ENCODE measurements at regions not wholly inside any gene's neighbourhood (a gene's known extent, or its start where the extent isn't known, plus 50 kb on each side); places are given as distances from the start of the nearest gene placed in this dataset.
"Not testable (repeated sequence)": the region's sequence is repeated elsewhere in the genome, so short reads cannot be mapped to it uniquely, and the experiment has no call there.

DNA sequence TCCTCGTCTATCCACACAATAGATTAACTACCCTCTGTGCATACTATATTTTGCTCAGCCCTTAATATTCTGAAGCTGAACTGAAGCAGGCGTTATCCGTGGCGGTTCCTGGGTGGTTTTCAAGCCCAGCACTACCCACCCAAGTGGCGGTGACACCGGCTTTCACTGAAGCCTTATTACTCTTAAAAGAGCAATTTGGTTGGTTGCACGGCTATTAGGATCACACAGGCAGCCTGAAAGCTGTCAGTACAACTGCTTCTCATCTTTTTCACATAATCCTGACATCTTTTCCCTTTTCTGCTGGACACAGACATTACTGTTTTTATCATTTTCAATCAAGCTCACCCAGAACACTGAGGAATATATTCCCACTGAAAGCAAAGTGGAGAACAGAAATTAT is 525.3 kb upstream of the ZNF717 start:
- no peak for DNase-seq (ENCODE audit: low spot score)
- TF ChIP-seq, protein P1, sequence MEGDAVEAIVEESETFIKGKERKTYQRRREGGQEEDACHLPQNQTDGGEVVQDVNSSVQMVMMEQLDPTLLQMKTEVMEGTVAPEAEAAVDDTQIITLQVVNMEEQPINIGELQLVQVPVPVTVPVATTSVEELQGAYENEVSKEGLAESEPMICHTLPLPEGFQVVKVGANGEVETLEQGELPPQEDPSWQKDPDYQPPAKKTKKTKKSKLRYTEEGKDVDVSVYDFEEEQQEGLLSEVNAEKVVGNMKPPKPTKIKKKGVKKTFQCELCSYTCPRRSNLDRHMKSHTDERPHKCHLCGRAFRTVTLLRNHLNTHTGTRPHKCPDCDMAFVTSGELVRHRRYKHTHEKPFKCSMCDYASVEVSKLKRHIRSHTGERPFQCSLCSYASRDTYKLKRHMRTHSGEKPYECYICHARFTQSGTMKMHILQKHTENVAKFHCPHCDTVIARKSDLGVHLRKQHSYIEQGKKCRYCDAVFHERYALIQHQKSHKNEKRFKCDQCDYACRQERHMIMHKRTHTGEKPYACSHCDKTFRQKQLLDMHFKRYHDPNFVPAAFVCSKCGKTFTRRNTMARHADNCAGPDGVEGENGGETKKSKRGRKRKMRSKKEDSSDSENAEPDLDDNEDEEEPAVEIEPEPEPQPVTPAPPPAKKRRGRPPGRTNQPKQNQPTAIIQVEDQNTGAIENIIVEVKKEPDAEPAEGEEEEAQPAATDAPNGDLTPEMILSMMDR (IDR thresholded peaks at IDR 0.05; ENCODE audit: extremely low read depth, missing control alignments): no peak

DNA sequence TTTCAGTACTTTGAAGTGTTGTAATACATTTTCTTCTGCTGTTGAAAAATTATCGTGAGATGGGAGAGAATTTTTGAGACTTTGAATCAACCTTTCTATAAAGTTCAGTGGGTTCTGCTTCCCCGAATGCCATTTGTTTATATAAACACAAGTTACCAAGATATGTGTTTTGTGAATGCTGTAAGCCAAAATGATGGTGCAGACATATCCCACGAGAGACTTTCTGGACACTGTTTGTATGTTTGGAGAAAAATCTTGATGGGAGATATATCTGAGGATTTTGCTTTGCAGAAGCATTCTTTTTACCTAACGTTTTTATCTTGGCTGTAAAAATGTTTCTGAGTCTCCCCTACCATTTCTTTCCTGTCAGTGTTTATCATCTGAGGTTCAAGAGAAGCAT is 526.6 kb upstream of the ZNF717 start:
- no peak for DNase-seq (ENCODE audit: low spot score)
- TF ChIP-seq, protein P1 (IDR thresholded peaks at IDR 0.05; ENCODE audit: extremely low read depth, missing control alignments): no peak

DNA sequence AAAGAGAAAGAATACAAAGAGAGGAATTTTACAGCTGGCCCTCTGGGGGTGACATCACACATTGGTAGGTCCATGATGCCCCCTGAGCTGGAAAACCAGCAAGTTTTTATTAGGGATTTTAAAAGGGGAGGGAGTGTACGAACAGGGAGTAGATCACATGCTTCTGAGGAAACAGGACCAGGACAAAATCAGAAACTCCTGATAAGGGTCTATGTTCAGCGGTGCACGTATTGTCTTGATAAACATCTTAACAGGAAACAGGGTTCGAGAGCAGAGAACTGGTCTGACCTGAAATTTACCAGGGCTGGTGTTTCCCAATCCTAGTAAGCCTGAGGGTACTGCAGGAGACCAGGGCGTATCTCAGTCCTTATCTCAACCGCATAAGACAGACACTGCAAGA is 530.6 kb upstream of the ZNF717 start:
- not testable (repeated sequence) for DNase-seq (ENCODE audit: low spot score)

DNA sequence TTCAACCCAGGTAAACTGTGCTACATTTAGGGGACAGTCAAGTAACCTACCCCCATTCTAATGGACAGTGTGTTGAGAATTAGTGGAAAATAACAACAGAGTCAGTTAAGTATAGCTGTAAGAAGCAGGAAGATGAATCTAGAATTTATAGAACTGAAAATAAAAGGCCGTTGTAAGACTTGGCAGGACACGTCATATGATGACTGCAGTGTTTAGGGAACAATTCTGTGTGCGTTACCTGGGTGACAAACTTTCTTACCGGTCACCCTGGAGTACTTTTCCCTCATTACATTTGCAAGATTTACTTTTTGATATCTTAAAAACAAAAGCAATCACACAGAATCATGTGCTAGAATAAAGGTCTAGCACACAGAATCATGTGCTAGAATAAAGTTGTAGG is 536.3 kb upstream of the ZNF717 start:
- DNase-seq (ENCODE audit: low spot score): no peak
- TF ChIP-seq, protein P1 (IDR thresholded peaks at IDR 0.05; ENCODE audit: extremely low read depth, missing control alignments): no peak

DNA sequence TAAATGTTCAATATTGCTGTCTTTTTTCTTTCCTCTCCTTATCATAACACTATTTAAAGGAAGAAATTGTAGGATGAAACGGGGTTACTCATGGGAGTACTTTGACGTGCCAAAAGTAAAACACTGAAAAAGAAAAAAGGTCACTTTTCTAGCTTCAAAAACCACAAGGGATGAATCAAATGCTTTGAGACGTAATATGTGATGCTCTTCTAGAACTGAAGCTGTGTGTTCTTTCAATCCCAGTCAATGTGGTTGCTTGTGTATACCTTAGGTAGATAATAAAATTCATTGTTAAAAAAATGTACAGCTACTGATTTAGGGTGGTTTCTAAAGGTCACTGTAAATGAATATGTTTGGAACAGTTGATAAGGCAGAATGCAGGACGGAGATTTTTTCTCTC is 538.8 kb upstream of the ZNF717 start:
- DNase-seq (ENCODE audit: low spot score): no peak
- TF ChIP-seq, protein P1 (IDR thresholded peaks at IDR 0.05; ENCODE audit: extremely low read depth, missing control alignments): no peak

DNA sequence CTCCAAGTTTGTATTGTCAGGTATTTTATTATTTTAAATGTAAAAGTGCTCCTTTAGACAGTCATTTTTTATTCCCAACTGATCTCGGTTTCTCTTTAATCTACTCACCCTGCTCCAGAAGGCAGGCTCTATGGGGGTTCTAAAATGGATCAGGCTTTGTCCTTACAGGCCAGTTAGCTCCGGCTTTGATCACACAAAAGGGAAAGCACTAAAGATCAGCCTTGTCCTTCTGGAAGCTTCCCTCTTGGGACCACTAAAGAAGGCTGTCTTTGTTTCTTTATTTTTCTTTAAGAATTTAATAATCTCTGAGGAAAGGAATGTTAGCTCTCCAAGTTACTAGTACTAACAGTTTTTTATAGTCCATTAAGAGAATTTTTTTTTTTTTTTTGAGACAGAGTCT is 560.5 kb upstream of the ZNF717 start:
- TF ChIP-seq, protein P1 (IDR thresholded peaks at IDR 0.05; ENCODE audit: extremely low read depth, missing control alignments): no peak
- no peak for DNase-seq (ENCODE audit: low spot score)

DNA sequence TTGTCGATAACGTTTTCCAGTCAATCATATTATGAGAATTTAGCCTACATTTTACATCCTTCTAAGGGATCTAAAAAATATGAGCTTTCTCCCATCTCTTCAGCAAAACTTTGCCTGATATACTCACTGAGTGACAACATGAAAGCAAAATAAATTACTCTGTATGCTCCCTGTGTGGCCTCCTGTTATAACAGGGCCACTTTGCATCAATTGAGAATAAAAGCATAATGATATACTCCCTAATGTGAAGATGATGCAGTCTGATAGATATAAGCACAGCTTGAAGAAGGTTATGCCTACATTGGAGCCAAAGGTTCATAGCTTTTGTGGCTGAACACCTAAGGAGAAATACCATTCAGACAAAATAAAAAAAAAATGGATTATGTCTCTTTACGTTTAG is 561.3 kb upstream of the ZNF717 start:
- DNase-seq (ENCODE audit: low spot score): no peak
- TF ChIP-seq, protein P1 (IDR thresholded peaks at IDR 0.05; ENCODE audit: extremely low read depth, missing control alignments): no peak

DNA sequence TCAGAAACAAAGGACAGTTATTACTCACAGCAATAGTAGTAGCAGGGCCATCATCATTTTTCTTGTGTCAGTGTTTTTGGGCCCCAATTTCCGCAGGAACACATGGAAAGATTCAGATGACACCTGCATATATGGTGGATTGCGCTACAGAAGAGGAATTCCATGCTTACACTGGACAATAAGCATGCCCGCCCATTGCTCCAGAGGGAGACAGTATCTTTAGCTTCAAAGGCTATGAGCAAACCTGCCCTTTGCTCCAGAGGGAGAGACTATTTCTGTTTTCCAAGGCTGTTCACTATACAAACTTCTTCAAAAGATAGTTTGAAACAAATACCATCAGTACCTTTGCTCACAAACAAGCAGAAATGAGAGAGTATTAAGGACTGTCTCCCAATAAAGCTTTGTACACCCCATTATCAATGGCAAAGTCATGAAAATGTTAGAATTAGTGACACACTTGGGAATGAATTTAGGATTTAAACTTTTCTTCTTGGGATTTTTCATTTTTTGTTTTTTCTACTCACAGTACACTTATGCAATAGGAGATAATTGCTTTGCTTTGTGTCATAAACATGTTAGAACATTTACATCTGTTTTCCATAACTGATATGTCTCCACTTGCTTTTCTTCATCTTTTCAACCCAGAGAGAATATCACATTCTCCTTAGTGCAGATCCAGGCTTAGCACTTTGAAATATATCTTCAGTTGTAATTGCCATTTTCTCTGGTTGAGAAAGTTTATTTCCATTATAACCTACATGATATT is 564.5 kb upstream of the ZNF717 start:
- TF ChIP-seq, protein P1 (IDR thresholded peaks at IDR 0.05; ENCODE audit: extremely low read depth, missing control alignments): no peak
- DNase-seq (ENCODE audit: low spot score): no peak

Data from GM20000 (cell line).